ENCODE measurements at regions not wholly inside any gene's neighbourhood (a gene's known extent, or its start where the extent isn't known, plus 50 kb on each side); places are given as distances from the start of the nearest gene placed in this dataset.

DNA sequence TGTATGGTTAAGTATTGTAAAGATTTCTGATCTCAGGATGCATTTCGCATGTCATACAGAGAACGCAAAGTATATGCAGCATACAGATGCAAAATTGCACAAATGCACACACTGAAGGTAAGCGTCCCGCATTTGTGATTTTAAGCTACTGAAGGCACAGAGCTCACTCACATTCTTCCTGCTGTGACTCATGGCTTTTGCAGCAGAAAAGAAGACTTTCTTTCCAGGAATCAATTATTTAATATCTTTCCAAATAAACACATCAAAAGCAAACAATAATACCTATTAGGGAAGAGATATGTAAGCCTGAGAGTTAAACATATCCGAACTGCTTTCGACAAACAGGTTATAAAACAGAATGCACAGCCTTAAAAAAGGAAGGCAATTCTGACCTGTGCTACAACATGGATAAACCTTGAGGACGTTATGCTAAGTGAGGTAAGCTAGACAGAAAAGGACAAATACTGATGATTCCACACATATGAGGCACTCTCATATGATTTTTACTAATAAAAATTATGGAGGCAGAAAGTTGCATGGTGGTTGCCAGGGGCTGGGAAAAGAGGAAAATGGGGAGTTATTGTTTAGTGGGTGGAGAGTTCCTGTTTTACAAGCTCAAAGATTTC lies 109.0 kb downstream of the TFAP2A start:
- in situ Hi-C loops (cut with MboI; ENCODE audit: low sequenced_read_pairs), result no loop called here

DNA sequence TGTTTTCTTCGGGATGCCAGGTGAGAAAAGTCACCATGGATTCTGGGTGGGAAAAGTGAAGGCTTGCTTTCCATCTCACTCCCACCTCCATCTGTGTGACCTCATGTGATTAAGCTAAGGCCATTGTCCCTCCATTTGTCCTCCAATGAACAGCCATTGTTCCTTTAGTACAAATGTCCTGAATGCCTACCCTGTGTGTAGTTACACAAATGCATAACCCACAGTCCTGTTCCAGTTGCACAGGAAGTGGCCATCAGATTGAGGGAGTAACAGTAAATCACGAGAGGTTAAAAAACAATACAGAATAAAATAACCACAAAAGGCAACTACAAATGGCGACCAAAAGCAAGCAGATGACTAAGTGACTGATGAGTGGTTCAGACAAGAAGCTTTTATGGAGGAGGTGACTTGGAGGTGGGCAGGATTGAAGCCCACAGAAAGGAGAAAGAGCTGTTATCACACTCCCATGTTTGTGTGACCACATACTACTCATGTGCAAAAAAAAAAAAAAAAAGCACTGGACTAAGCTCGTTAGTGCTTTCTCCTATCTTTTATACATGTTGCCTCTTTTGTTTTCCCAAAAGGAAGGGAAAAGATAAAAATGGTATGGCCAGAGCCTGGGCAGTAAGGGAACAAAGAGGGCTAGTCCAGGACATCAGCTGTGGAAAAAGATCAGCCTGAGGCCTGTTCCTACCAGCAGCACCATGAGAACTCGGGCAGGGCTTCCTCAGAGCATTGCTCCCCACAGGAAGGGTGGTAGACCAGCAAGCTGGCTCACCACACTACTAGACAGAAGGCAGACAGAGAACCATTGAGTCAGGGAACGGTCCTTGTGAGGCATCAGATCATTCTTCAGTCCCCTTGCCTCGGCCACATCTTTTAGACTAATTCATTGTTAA lies 111.0 kb downstream of the TFAP2A start:
- in situ Hi-C loops (cut with MboI; ENCODE audit: low sequenced_read_pairs), result no loop called here

DNA sequence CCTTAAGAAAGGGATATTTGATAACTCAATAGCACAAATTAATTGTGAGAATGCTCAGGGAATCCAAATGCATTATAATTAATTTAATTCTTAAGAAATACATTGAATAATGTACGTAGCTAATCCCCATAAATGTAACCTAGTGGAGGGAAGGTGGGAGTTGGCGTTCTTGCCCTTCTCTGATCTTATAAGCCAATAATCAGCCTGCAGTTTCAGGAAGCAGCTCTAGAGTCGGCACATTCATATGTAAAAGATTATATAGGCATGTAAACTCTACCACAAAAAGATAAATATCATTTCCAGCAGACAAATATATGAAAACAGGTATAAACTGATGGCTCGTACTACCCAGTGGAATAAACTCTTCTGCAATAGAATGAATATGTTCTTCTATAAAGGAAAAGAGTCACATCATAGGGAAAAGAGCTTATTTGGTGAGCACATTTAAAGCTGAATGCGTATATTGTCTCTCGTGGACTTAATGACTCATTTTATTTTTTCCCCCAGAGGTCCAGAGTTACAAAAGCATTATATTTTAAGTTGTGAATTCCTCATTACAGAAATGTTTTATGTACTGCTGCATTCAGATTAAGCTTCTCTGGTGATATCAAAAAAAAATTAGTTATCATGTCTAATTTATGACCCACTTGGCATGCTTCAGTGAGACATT lies 112.2 kb downstream of the TFAP2A start:
- in situ Hi-C loops (cut with MboI; ENCODE audit: low sequenced_read_pairs), result no loop called here

DNA sequence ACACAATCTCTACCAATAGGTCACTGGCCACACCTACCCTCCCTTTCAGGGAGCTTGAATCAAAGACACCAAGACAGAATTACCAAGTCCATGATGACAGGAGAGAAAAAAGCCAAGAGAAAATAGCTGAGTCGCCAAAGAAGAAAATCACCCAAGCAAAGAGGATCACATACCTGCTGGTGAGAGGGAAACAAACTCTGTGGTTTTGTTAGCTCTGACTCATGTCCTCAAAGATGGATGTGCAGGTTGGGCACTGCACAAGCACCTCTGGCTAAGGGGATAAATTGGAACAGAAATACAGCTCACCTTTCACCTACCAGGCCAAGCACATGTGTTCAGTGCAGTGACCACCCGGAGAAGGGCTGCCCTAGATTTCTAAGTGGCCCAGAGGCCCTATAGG lies 114.8 kb downstream of the TFAP2A start:
- in situ Hi-C loops (cut with MboI; ENCODE audit: low sequenced_read_pairs), result no loop called here

DNA sequence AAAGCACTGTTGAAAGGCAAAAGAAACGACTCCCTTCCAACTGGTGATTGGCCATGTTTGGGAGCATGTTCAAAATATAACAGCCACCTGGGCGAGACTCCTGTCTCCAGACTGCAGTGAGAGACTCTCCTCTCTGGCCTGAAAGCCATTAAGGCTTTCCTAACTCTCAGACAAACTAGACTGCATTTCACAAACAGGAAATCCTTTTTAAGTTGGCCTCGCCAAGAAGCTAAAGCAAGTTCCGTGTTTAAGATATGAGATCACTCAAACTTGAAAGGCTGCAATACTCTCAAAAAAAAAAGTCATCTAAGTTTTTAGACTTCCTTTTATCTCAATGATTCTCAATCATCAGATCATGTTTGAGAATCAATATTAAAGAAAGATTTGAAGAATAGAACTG lies 117.0 kb downstream of the TFAP2A start:
- in situ Hi-C loops (cut with MboI; ENCODE audit: low sequenced_read_pairs), result no loop called here

DNA sequence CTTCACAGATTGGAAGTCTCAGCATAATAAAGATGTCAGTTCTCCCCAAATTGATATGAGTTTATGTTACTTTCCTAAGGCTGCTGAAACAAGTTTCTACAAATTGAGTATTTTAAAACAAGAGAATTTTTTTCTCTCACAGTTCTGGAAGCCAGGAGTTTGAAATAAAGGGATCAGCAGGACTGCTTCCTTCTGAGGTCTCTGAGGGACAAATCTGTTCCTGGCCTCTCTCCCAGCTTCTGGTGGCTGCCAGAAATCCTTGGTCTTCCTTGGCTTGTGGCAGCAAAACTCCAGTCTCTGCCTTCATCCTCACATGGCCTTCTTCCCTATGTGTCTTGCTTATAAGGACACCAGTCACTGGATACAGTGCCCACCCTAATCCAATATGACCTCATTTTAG lies 136.1 kb downstream of the TFAP2A start:
- in situ Hi-C loops (cut with MboI; ENCODE audit: low sequenced_read_pairs), result no loop called here

DNA sequence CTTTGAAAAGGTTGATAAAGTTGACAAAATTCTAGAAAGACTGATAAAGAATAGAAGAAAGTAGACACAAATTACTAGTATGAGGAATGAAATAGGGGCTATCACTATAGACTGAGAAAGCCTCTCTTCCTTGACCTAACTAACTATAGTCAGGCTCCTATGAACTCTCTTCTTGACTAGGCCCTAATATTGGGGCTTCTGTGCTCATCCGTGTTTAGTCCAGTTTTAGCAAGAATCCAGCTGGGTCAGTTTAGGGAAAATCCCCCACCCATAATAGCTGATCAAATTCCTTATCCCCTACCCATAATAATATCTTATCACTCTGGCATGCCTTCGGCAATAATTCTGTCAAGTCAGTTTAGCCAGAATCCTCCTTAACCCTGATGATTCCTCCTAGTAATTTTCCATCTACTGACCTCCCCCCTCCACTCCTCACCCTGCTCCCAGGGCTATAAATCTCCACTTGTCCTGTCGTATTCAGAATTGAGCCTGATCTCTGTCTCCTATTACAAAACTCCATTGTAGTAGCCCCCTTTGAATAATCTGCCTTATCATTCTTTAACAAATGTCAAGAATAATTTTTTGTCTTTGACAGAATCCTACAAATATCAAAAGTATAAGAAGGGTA lies 138.1 kb downstream of the TFAP2A start:
- in situ Hi-C loops (cut with MboI; ENCODE audit: low sequenced_read_pairs), result no loop called here

DNA sequence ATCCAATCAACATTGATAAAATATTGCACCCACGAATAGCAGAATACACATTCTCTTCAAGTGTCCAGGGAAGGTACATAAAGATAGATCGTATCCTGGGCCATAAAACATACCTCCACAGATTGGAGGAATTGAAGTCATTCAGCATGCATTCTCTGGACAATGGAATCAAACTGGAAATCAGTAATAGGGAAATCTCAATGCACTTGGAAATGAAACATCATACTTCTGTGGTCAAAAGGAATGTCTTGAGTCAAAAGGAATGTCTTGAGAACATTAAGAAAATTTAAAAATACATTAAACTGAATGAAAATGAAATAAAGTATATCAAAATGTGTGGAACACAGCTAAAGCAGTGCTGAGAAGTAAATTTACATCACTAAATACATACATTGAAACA lies 138.8 kb downstream of the TFAP2A start:
- in situ Hi-C loops (cut with MboI; ENCODE audit: low sequenced_read_pairs), result no loop called here

DNA sequence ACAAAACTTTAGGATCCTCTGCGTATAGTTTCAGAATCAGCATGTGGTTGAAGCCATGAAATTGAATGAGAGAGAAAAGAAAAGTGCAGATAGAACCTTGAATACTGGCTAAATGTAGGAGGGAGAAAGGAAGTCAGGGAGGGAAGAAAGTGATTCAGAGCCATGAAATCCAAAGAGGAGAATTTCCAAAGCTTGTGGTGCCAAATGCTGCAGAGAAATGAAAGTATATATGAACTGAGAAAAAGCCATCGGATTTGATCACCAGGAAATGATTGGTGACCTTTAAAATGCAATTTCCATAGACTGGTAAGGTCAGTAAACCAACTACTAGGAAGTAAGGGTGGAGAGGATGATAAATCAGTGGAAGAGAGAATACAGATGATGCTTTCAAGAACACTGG lies 142.3 kb downstream of the TFAP2A start:
- in situ Hi-C loops (cut with MboI; ENCODE audit: low sequenced_read_pairs), result no loop called here

DNA sequence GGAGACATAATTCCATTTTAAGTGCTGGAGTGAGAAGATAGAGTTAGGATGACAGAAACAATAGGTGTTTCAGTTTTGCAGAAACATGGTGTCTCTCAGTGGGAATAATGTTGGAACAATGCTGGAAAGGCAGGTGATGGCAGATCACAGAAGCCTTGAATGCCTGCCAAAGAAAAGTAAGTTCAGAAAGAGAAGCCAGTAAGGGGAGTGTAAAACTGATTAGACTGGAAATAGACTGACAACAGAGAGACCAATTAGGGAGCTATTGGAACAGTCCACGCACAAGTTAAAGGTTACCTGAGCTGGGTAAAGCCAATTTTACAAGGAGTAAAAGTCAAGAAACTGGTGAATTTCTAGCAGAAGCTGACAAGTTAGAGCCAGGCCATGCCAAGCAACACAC lies 142.9 kb downstream of the TFAP2A start:
- in situ Hi-C loops (cut with MboI; ENCODE audit: low sequenced_read_pairs), result no loop called here

DNA sequence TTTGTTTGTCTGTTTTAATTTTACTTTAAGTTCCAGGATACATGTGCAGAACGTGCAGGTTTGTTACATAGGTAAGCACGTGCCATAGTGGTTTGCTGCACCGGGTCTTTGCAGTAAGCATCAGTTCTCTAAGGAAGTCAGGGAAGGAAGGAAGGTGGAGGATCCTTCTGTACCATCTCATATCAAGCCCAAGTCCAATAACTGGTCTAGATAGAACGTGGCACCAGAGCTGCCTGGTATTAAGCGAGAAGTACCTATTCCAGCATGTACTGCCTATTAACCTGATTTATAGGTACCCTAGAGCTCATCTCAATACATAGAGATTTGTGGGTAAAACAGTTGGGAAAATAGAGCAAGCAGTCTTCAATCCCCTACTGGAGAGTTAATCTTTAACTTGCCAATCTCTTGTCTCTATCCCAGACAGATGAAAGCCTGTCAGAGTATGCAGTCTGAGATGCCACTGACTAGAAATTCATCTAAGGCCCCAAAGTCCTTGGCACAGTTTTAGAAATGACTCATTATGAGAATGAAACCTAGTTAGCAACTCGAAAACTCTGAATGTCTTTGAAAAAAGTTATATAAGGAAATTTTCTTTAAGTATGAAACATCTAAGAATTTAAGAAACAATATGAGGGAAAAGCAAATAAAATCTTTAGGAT lies 144.9 kb downstream of the TFAP2A start:
- in situ Hi-C loops (cut with MboI; ENCODE audit: low sequenced_read_pairs), result no loop called here

DNA sequence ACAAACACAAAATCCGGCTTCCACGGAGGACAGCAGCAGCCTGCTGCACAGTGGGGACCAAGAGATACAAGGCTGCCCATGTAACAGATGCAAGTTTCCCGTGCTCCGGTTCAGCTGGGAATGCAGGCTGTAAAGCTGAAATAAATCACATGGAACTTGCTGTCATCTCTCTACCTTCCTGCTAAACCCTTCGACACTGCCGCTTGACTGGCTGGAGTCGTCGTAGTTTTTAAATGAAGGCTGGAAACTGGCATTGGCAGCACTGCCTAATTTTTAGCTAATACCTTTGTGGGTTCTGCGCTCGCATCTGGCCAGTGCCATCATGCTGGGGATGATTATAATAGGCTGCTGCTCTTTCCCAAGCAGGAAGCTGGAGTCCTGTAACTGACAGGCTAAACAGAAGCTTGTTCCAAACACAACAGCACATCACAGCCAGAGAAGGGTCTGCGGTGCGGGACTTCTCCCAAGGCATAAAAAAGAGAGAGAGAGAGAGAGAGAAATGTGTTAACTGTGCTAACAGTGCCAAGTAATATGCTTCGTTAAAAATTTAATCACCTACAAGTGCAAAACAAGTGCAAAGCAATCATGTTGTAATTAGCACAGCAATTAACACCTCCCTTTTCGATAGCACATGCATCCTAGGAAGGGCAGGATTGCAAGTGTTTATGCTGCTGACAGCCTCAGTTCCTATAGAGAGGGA lies 146.1 kb downstream of the TFAP2A start:
- in situ Hi-C loops (cut with MboI; ENCODE audit: low sequenced_read_pairs), result no loop called here

DNA sequence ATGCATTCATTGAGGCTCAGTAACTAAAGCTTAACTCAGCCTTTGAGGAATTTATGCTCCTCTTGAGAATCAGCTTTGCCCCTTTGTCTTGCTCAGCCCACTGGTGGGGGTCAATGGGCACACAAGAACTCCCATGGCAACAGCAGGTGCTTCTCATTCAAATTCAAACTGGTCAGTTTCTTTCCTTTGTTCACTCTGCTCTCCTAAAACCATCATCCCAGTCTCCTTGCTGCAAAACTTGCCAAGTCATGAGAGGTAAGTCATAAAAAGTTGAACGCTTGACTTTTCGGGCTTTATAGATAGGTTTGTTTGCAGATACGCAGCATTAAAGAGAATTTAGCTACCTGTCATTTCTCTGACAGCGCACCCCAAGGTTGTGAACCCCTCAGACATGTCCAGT lies 146.8 kb downstream of the TFAP2A start:
- in situ Hi-C loops (cut with MboI; ENCODE audit: low sequenced_read_pairs), result no loop called here

DNA sequence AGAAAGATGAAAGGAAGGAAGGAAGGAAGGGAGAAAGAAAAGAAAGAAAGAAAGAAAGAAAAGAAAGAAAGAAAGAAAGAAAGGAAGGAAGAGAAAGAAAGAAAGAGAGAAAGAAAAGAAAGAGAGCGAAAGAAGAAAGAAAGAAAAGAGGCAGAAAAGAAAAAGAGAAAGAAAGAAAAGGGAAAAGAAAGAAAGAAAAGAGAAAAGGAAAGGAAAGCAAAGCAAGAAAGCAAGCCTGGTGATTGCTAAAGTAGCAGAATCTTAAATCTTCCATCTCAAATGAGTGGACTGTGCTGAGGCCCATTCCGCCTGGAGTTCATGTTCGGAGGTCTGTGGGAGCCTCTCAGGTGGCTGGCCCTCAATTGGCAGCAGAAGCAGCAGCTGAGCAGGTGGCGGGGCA lies 148.4 kb downstream of the TFAP2A start:
- in situ Hi-C loops (cut with MboI; ENCODE audit: low sequenced_read_pairs), result no loop called here

DNA sequence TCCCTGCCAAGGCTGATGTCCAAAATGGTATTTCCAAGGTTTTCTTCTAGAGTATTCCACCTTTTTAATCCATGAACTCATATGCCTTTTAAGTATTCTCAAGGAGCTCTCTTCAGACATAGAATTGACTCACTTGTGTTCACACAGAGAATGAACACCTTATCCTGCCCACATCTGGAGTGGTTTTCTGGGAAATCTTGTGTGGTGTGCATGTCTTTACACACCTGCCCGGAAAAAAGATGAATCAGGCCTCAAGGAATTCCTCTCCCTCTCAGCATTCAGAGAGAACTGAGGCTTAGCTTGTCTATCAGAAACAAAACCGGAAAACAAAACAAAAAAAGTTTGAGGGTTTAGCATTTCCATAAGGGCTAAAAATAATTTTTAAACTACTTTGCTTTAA lies 148.8 kb downstream of the TFAP2A start:
- in situ Hi-C loops (cut with MboI; ENCODE audit: low sequenced_read_pairs), result no loop called here

DNA sequence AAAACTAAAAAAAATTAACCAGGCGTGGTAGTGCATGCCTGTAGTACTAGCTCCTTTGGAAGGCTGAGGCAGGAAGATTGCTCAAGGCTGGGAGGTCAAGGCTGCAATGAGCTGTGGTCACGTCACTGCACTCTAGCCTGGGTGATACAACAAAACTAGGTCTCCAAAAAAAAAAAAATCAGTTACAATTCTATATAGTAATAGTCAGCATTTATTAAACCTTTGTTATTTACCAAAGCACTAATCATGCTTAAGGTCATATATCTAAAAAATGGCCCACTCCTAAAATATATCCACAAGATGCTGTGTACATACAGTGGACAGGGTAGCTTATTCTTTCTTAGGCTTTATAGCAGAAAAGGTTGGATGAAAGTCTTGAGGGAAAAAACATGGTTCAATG lies 152.4 kb downstream of the TFAP2A start:
- in situ Hi-C loops (cut with MboI; ENCODE audit: low sequenced_read_pairs), result no loop called here

DNA sequence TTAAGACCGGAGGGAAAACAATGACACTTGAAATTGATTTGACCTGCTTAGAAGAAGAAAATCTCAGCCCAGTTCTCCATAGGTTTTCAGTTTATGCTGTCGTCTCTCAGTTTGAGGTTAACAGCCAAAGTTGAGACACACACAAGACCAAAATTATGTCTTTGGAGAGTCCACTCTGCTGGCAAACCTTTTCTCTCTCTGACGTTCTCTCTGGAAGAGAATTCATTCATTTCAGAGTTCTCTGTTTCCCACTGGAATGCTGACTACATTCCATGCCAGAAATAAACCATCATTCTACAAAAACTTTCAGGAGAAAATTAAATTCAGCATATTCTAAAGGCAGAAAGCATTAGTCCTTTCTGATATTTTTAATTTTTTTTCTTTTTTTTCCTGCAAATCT lies 155.2 kb downstream of the TFAP2A start:
- in situ Hi-C loops (cut with MboI; ENCODE audit: low sequenced_read_pairs), result no loop called here

DNA sequence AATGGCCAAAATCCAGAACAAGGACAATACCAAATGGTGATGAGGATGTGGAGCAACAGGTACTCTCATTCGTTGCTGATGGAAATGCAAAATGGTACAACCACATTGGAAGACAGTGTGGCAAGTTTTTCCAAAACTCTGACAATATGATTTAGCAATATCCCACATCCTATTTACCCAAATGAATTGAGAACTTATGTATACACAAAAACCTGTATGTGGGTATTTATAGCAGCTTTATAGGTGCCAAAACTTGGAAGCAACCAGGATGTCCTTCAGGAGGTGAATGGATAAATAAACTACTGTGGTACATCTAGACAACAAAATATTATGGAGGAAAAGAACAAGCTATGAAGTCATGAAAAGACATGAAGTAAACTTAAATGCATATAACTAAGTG lies 156.5 kb downstream of the TFAP2A start:
- in situ Hi-C loops (cut with MboI; ENCODE audit: low sequenced_read_pairs), result no loop called here

DNA sequence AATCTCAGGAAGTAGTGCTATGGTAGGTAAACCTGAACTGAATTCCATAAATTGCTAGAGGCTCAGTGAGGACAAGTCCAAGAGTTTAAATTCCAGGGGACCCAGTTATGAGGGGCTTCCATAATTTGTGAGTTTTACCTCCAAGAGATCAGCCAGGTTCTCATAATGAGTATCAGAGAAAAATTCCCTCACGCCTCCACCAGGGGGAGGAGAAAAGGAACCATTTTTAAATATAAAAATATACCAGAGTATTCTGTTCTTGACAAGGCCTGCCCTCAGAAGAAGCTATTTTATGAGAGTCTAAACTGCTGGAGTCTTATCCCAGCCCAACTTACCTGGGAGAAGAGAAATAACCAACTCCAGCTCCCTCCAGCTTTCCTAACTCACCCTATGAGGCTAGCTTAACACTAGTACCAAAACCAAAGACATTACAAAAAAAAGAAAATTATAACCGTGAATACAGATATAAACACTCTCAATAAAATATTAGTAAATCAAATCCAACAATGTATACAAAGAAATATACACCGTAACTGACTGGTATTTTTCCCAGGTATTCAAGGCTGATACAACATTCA lies 158.7 kb downstream of the TFAP2A start:
- in situ Hi-C loops (cut with MboI; ENCODE audit: low sequenced_read_pairs), result no loop called here

DNA sequence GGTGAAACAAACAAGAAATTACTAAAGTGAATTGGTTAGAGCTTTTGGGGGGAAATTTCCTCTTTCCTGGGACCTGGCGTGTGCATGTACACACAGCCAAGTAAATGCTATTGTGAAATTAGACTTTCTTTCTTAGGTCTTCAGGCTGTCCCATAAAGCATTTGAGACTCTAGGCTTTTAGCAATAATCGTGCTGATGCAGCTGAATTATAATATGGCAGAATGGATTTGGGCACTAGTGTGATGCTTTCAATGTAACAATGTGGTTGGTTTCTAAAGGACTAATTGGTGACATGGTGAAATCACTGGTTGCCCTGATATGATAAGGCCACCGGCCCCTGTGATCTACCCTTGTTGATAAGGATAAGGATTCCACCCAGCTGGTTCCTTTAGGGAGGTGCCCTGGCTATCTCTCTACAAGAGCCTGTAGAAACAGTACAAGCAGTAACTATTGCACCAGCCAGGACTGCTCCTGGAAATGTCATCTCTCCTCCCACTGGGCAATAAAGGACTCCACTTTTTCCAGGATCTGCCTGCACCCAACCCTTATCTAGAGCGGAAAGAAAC lies 164.1 kb downstream of the TFAP2A start:
- in situ Hi-C loops (cut with MboI; ENCODE audit: low sequenced_read_pairs), result no loop called here

Data from HL-60/S4 treated with phorbol 12-myristate 13-acetate at 8.2 ng/mL for 4 days and 3 days (cell line).